HG02970 (cell line): ENCODE measurements at regions not wholly inside any gene's neighbourhood (a gene's known extent, or its start where the extent isn't known, plus 50 kb on each side); places are given as distances from the start of the nearest gene placed in this dataset.

ENCODE experiments used
- ATAC-seq: cut with Tn5 transposase; IDR thresholded peaks from one replicate; pipeline ENCODE4 v1.9.1; 2021; ENCODE audit warnings: mild to moderate bottlenecking, moderate library complexity, moderate number of reproducible peaks; ENCODE audit not compliant: unreplicated experiment, low FRiP score

- ATAC-seq: no peak
Observed at GRCh38 chr10:111686796-111687195, 496.8 kb downstream of the GPAM start.

- ATAC-seq: no peak
Observed at GRCh38 chr10:111698711-111699110, 484.9 kb downstream of the GPAM start.

- no peak for ATAC-seq
Observed at GRCh38 chr10:111703986-111704385, 479.6 kb downstream of the GPAM start.

GRCh38 chr10:111705021-111705420 lies 478.5 kb downstream of the GPAM start:
- ATAC-seq: no peak

GRCh38 chr10:111706331-111706730 lies 477.2 kb downstream of the GPAM start:
- ATAC-seq: no peak

GRCh38 chr10:111707076-111707475 lies 476.5 kb downstream of the GPAM start:
- ATAC-seq: no peak

GRCh38 chr10:111709603-111710002 lies 474.0 kb downstream of the GPAM start:
- no peak for ATAC-seq

- ATAC-seq: no peak
Observed at GRCh38 chr10:111716032-111716431, 467.5 kb downstream of the GPAM start.

- no peak for ATAC-seq
Observed at GRCh38 chr10:111724121-111724520, 459.4 kb downstream of the GPAM start.

- no peak for ATAC-seq
Observed at GRCh38 chr10:111725050-111725449, 458.5 kb downstream of the GPAM start.

GRCh38 chr10:111732166-111732785 lies 451.3 kb downstream of the GPAM start:
- ATAC-seq: no peak

GRCh38 chr10:111739125-111739873 lies 444.3 kb downstream of the GPAM start:
- no peak for ATAC-seq

- no peak for ATAC-seq
Observed at GRCh38 chr10:111739874-111740139, 443.8 kb downstream of the GPAM start.

- no peak for ATAC-seq
Observed at GRCh38 chr10:111745982-111746381, 437.6 kb downstream of the GPAM start.

GRCh38 chr10:111747751-111748150 lies 435.8 kb downstream of the GPAM start:
- no peak for ATAC-seq

GRCh38 chr10:111748184-111748583 lies 435.4 kb downstream of the GPAM start:
- no peak for ATAC-seq

GRCh38 chr10:111750165-111750849 lies 433.3 kb downstream of the GPAM start:
- no peak for ATAC-seq

- no peak for ATAC-seq
Observed at GRCh38 chr10:111756217-111757061, 427.1 kb downstream of the GPAM start.

GRCh38 chr10:111758593-111758992 lies 425.0 kb downstream of the GPAM start:
- no peak for ATAC-seq

- no peak for ATAC-seq
Observed at GRCh38 chr10:111762114-111762513, 421.5 kb downstream of the GPAM start.

GRCh38 chr10:111765216-111765615 lies 418.3 kb downstream of the GPAM start:
- no peak for ATAC-seq
